Body of pancreas (tissue), 4 donors: ENCODE measurements at regions not wholly inside any gene's neighbourhood (a gene's known extent, or its start where the extent isn't known, plus 50 kb on each side); places are given as distances from the start of the nearest gene placed in this dataset.

Experiments
- POLR2A ChIP-seq, 3 donors: fragments of 450-650 bp; IDR thresholded peaks; one replicate each; pipeline ENCODE4 v1.6.1; 2016; ENCODE audit warnings: antibody characterized with exemption in 3 of 3, mild to moderate bottlenecking in 2 of 3
- TF ChIP-seq, protein P1 (sequence below), 7 experiments: fragments of 450-650 bp in 4 of 7; fragments of 200-600 bp in 3 of 7; sonication (generic) in 3 of 7; IDR thresholded peaks; one replicate each; pipeline ENCODE4 v1.5.1; 2016 to 2019; ENCODE audit warnings: antibody characterized with exemption in 7 of 7

- no peak for TF ChIP-seq POLR2A (IDR thresholded peaks at IDR 0.05)
- TF ChIP-seq, protein P1, sequence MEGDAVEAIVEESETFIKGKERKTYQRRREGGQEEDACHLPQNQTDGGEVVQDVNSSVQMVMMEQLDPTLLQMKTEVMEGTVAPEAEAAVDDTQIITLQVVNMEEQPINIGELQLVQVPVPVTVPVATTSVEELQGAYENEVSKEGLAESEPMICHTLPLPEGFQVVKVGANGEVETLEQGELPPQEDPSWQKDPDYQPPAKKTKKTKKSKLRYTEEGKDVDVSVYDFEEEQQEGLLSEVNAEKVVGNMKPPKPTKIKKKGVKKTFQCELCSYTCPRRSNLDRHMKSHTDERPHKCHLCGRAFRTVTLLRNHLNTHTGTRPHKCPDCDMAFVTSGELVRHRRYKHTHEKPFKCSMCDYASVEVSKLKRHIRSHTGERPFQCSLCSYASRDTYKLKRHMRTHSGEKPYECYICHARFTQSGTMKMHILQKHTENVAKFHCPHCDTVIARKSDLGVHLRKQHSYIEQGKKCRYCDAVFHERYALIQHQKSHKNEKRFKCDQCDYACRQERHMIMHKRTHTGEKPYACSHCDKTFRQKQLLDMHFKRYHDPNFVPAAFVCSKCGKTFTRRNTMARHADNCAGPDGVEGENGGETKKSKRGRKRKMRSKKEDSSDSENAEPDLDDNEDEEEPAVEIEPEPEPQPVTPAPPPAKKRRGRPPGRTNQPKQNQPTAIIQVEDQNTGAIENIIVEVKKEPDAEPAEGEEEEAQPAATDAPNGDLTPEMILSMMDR (IDR thresholded peaks at IDR 0.05) = no peak
Measured at GRCh38 chr5:3925935-3926334, 330.3 kb downstream of the IRX1 start.
